GM18502 (cell line): ENCODE measurements at regions not wholly inside any gene's neighbourhood (a gene's known extent, or its start where the extent isn't known, plus 50 kb on each side); places are given as distances from the start of the nearest gene placed in this dataset.

Experiments
- ATAC-seq: cut with Tn5 transposase; IDR thresholded peaks from one replicate; pipeline ENCODE4 v1.9.1; 2021; ENCODE audit warnings: mild to moderate bottlenecking; ENCODE audit not compliant: unreplicated experiment, poor library complexity

GRCh38 chr2:234218266-234219045 is 168.0 kb downstream of the SPP2 start:
- no peak for ATAC-seq

- ATAC-seq, result no peak
Measured at GRCh38 chr2:234212534-234212933, 162.0 kb downstream of the SPP2 start.

- no peak for ATAC-seq
Measured at GRCh38 chr2:234211797-234212196, 161.3 kb downstream of the SPP2 start.

DNA sequence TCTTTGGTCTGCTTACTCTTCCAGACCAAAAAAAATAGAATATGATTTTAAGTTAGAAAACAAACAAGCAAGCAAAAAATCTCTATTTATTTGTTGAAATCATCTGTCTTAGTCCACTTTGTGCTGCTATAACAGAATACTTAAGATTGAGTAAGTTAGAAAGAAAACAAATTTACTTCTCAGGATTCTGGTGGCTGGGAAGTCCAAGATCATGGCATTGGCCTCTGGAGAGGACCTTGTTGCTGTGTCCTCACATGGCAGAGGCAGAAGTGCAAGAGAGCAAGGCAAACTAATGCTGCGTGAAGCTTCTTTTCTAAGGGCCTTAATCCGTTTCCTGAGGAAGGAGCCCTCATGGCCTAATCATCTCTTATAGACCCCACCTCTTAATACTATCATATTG is 156.2 kb downstream of the SPP2 start:
- no peak for ATAC-seq

DNA sequence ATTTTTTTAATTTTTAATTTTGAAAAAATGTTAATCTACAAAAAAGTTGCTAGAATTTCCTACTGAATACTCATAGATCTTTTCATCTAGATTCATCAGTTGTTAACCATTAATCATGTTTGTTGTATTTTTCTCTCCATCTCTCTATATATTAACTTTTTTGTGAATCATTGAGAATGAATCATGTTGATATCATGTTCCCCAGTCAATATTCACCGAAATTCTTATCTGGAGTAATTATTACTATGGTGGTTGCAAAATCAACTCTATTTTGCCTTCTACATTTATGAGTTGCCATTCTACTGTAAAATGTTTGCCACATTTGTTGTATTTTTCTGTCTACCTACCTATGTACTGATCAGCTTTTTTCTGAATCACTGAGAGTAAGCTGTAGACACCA is 154.0 kb downstream of the SPP2 start:
- no peak for ATAC-seq

DNA sequence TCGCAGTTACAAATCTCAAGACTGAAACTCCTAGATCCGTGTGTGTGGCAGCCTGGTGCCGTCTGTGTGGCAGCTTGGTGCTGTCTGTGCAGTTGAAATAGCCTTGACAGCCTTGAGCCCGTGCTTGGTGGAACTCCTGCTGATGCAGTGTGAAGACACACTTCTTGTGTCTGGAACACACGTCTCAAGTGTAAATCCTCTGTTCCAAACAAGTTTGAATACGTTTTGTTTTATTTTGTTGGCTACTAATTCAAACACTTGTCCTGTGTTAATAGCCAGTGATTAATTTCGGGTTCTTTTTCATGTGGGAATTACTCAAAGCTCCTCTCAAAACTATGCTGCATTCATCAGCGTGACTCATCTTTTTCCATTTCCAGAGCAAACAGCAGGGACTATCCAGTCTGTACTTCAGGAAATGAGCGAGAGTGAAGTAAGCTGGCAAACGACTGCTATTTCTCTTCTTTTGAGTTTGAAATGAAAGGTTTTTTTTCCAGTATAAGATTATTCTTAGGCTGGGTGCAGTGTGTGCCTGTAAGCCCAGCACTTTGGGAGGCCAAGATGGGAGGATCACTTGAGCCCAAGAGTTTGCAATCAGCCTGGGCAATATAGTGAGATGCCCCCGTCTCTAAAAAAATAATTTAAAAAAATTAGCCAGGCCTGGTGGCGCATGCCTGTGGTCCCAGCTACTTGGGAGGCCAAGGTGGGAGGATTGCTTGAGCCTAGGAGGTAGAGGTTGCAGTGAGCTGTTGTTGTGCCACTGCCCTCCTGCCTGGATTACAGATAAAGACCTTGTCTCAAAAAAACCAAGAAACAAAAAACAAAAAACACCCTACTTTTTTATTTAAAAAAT is 152.9 kb downstream of the SPP2 start:
- ATAC-seq, result no peak

- no peak for ATAC-seq
Measured at GRCh38 chr2:234202601-234203000, 152.1 kb downstream of the SPP2 start.

GRCh38 chr2:234199996-234200395 is 149.5 kb downstream of the SPP2 start:
- no peak for ATAC-seq

DNA sequence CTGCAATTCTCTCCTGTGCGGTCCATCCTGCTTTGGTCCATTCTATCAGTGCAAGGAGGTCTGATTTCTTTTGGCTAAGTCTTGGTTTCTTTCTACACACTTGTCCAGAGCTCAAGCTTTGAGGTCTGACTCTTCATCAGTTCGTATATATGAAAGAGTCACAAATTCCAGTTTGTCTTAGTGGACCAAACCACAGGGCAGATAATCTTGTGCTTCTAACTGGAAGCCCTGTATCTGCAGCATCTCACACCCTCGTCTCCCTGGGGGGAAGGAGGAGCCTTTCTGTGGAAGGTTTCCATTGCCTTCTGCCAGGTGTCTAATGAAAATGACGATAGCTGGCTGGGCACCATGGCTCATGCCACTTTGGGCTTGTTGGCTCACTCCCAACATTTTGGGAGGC is 148.5 kb downstream of the SPP2 start:
- ATAC-seq, result no peak

- no peak for ATAC-seq
Measured at GRCh38 chr2:234195516-234195915, 145.0 kb downstream of the SPP2 start.

DNA sequence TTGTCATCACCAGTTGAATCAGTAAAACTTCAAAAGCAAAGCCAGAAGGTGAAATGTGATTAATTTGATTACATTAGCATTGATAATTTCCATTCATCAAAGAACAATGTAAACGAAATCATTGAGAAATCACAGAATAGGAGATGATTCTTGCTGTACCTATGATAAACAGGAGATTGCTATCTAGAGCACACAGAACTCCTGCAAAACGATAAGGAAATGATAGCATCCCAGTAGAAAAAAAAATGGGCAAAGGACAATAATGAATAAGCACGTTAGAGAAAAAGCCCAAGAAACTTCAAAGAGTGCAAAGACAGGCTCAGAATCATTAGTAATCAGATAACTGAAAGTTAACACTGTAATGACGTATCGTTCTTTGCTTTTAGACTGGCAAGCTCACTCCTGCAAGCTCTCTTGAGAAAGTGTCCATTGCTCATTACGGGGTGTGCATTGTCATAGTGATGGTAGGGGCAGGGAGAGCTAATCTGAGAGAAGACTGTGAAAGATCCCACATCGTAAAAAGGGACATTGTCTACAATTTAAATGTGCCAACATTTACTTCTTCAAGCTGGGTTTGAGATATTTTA is 143.6 kb downstream of the SPP2 start:
- ATAC-seq, result no peak

DNA sequence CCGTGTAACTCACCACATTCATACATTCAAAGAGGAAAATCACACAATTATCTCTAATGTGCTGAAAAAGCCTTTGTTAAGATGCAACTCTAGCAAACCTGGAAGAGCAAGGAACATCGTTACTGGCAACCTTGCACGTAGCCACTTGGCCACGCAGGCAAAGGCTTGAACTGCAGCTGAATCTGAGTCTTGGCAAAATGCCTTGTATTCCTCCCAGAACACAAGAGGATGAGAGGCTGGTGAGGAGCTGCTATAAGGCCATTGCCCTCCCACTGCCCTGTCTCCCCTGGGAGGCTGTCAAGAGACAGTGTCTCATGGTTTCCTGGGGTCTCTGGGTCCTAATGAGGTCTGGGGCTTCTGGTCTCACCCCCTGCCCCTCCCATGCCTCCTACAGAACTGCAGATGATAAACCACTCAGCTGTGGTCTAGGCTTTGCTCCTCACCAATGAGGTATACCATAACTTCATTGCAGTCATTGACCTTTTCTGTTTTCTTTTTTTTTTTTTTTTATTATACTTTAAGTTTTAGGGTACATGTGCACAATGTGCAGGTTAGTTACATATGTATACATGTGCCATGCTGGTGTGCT is 141.4 kb downstream of the SPP2 start:
- no peak for ATAC-seq

DNA sequence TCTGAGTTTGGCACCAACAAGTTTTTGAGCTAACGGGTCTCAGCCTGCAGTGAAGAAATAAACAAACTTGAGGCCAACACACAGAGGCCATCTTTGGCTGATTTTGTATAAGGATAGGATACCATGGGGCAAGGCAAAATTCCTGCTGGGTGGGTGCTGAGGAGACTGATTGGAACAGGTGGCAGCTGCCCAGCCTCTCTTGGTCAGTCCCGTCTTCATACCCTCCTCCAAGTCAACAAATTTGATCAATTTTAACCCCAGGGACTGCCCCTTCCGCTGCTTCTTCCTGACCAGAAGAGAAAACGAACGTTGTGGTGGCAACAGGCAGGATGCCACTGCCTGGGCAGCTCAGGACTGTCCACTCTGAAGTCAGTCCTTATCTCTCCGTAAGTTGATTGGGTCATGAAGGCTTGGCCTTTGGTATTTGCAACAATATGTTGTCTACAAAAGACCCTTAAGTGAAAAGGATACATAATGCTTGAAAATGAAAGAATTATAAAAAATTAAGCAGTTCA is 139.3 kb downstream of the SPP2 start:
- no peak for ATAC-seq

DNA sequence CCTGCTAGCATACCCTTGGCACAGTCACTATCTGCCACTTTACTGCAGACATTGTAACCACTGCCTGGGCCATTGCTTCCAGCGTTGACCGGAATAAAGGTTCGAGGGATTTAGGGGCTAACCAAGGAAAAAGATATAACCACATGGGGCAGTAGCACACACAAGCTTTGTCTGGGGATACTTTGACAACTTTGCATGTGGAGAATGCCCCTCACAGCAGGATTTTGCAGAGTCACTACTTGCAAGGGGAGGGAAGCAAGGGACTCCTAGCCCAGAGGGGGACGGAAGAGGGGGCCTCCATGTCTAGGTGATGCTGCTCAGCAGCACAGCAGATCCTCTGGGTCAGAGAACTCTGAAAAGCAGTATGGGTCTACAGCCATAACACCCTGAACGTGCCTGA is 138.7 kb downstream of the SPP2 start:
- ATAC-seq, result no peak

DNA sequence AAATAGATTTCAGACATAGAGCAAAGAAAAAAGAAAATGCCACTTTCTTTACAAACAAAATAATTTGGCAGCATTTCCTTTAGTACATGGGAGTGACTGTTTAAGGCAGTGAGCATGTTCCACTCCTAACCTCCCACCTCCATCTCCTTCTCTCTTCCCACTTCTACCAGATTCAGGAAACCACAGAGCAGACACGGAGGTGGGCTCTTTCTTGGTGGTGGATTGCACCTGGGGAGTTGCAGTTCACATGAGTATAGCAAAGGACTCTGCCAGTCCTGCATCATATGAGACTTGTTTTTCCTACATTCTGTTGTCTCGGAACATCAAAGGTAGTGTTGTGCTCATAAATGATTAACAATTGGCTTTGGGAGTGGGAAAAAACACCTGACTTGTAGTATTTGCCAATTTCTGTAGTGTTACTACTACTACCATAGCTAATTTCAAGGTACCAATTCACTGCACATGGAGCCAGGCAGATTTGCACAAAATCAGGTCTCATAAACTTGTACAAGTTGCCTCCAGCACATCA is 137.2 kb downstream of the SPP2 start:
- ATAC-seq, result no peak

GRCh38 chr2:234181121-234181520 is 130.6 kb downstream of the SPP2 start:
- ATAC-seq, result no peak

DNA sequence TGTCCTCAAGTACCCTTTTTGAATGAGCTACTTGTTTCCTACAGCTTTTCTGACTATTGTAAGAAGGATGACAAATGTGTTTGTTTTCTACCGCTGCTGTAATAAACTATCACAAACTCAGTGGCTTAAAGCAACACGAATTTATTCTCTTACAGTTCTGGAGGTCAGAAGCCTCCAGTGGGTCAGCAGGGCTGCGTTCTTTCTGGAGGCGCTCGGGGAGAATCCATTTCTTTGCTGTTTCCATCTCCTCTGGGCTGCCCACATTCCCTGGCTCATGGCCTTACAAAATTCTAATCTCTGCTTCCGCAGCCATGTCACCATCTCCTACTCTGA is 128.5 kb downstream of the SPP2 start:
- ATAC-seq, result no peak

GRCh38 chr2:234178330-234179030 is 128.0 kb downstream of the SPP2 start:
- ATAC-seq, result no peak

- no peak for ATAC-seq
Measured at GRCh38 chr2:234175649-234176048, 125.1 kb downstream of the SPP2 start.

DNA sequence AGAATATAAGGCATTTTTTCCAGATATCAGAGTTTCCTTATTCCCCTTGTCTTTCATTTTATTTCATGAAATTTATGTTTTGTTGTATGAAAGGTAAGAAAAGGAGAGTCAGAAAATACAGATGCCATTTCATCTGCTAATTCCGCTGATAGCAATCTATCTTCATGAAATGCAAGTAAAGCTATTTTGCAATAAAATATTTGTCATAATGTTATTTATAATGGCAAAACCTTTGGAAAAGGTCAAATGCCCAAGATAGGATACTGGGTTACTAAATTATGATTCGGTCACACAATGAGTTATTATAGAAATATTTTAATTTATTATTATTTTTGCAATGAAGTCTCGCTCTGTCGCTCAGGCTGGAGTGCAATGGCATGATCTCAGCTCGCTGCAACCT is 124.2 kb downstream of the SPP2 start:
- ATAC-seq, result no peak
